ENCODE measurements at regions not wholly inside any gene's neighbourhood (a gene's known extent, or its start where the extent isn't known, plus 50 kb on each side); places are given as distances from the start of the nearest gene placed in this dataset.

DNA sequence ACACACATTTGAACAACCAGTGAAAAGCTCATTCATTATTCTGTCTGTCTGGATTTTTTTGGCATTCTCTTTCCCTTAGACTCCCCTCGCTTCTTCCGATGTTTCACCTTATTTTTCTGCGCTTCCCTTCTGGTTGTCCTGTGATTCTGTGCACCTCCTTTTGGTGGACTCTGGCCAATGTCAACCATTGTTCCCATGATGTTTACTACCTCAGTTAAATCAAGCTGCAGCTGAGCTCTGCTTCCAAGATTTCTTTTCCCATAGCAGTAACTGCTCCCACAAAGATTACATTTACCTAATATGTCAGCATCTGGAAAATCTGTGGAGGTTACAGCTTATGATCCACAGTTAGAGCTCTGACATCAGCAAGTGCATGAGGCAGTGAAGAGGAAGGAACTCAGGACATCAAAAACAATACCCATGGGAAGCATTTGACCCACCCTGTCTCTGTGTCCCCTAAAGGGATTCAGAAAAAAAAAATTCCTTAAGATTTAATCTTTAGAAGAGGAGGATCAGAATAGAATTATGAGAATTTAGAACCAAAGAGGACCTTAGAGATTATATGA is 69.9 kb upstream of the ADAMTS5 start:
- TF ChIP-seq EZH2phosphoT487 (IDR thresholded peaks at IDR 0.05) (no peak), EZH2 (IDR thresholded peaks at IDR 0.05) (no peak)
- TF ChIP-seq, protein P1, sequence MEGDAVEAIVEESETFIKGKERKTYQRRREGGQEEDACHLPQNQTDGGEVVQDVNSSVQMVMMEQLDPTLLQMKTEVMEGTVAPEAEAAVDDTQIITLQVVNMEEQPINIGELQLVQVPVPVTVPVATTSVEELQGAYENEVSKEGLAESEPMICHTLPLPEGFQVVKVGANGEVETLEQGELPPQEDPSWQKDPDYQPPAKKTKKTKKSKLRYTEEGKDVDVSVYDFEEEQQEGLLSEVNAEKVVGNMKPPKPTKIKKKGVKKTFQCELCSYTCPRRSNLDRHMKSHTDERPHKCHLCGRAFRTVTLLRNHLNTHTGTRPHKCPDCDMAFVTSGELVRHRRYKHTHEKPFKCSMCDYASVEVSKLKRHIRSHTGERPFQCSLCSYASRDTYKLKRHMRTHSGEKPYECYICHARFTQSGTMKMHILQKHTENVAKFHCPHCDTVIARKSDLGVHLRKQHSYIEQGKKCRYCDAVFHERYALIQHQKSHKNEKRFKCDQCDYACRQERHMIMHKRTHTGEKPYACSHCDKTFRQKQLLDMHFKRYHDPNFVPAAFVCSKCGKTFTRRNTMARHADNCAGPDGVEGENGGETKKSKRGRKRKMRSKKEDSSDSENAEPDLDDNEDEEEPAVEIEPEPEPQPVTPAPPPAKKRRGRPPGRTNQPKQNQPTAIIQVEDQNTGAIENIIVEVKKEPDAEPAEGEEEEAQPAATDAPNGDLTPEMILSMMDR (IDR thresholded peaks at IDR 0.05): no peak
- peak overlapping the region; percentile 36 for H2AFZ ChIP-seq (replicated peaks)
- H3K27me3 Mint-ChIP-seq (ENCODE audit: insufficient read depth, low read depth): no peaks in the 10 kb centered on the region

DNA sequence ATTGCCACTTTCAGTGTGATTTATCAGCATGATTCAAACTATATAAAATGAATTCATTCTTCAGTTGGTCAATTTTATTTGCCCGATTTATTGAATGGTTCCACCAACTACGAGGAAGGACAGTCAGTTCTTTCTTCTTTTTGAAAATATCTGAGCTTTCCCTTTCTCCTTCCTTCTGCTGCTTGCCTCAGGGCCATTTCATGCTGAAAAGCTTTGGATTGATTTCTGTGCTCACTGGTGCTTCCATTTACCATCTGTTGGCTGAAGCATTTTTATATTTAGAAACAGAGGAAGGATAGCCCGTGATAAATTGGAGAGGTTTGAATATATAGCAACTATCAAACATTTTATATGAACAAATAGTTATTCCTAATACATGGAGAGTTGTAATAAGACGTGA is 68.9 kb upstream of the ADAMTS5 start:
- H3K27ac ChIP-seq: no peak overlapping the region

More for the DNA sequence above, 69.9 kb upstream of the ADAMTS5 start:
- Histone ChIP-seq H3K4me1 (no peaks in the 10 kb centered on the region), H3K9ac (no peak overlapping the region), H3K27ac (no peak overlapping the region), H3F3A (ENCODE audit: low read depth) (no peaks in the 10 kb centered on the region), H3K4me2 (no peak overlapping the region), H3K79me2 (ENCODE audit: low read depth) (no peaks in the 10 kb centered on the region), H3K9me3 (ENCODE audit: low read depth) (no peaks in the 10 kb centered on the region), H3K4me3 (no peak overlapping the region), H4K20me1 (ENCODE audit: low read depth) (no peaks in the 10 kb centered on the region), H3K36me3 (no peaks in the 10 kb centered on the region), H3K27me3 (no peaks in the 10 kb centered on the region)
- Mint-ChIP-seq H3K4me1 (peaks cover 3% of the 10 kb centered on the region), H3K36me3 (no peaks in the 10 kb centered on the region), H3K4me3 (no peak overlapping the region), H3K9me3 (no peaks in the 10 kb centered on the region), H3K27ac (no peak overlapping the region)
- no peak for DNase-seq (ENCODE audit: low spot score)

DNA sequence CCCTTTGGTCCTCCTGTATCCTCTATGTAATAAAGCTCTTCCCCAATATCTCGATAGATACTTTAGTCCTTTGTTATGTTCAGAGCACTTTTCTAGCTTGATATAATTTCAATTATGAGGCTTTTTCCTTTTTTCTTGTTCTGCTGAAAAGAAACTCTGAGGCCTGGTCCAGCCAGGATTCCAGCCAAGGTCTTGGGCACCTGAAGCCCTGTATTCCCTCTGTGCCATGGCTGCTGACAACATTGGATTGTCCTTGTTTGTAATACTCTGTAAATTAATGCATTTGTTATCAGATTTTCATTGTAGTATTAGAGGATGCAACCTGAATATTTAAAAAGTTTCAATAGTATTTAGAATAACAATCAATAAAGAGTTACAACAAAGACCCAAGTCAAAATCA is 67.9 kb upstream of the ADAMTS5 start:
- Mint-ChIP-seq H3K27me3 (ENCODE audit: insufficient read depth, low read depth) (peaks cover 2% of the 10 kb centered on the region), H3K36me3 (no peaks in the 10 kb centered on the region), H3K27ac (no peak overlapping the region), H3K4me3 (no peak overlapping the region), H3K9me3 (no peaks in the 10 kb centered on the region), H3K4me1 (peaks cover 3% of the 10 kb centered on the region)
- Histone ChIP-seq H3K27ac (no peak overlapping the region), H3K4me3 (no peak overlapping the region), H3K4me2 (no peak overlapping the region), H3K9ac (no peak overlapping the region), H3F3A (ENCODE audit: low read depth) (no peaks in the 10 kb centered on the region), H3K79me2 (ENCODE audit: low read depth) (no peaks in the 10 kb centered on the region), H3K27me3 (no peaks in the 10 kb centered on the region), H3K4me1 (no peaks in the 10 kb centered on the region), H2AFZ (replicated peaks) (no peak overlapping the region), H3K9me3 (ENCODE audit: low read depth) (no peaks in the 10 kb centered on the region), H3K36me3 (no peaks in the 10 kb centered on the region), H4K20me1 (ENCODE audit: low read depth) (no peaks in the 10 kb centered on the region)
- DNase-seq (ENCODE audit: low spot score): no peak
- TF ChIP-seq EZH2phosphoT487 (IDR thresholded peaks at IDR 0.05) (no peak), EZH2 (IDR thresholded peaks at IDR 0.05) (no peak)
- TF ChIP-seq, protein P1 (IDR thresholded peaks at IDR 0.05): no peak

More for the DNA sequence above, 68.9 kb upstream of the ADAMTS5 start:
- Histone ChIP-seq H2AFZ (replicated peaks) (no peak overlapping the region), H3K27me3 (no peaks in the 10 kb centered on the region), H4K20me1 (ENCODE audit: low read depth) (no peaks in the 10 kb centered on the region), H3K79me2 (ENCODE audit: low read depth) (no peaks in the 10 kb centered on the region), H3K36me3 (no peaks in the 10 kb centered on the region), H3K9ac (no peak overlapping the region), H3K4me3 (no peak overlapping the region), H3K4me2 (no peak overlapping the region), H3K9me3 (ENCODE audit: low read depth) (no peaks in the 10 kb centered on the region), H3F3A (ENCODE audit: low read depth) (no peaks in the 10 kb centered on the region), H3K4me1 (no peaks in the 10 kb centered on the region)
- TF ChIP-seq, protein P1 (IDR thresholded peaks at IDR 0.05): no peak
- TF ChIP-seq EZH2 (IDR thresholded peaks at IDR 0.05) (no peak), EZH2phosphoT487 (IDR thresholded peaks at IDR 0.05) (no peak)
- Mint-ChIP-seq H3K36me3 (no peaks in the 10 kb centered on the region), H3K4me1 (peaks cover 3% of the 10 kb centered on the region), H3K9me3 (no peaks in the 10 kb centered on the region), H3K27me3 (ENCODE audit: insufficient read depth, low read depth) (peaks cover 2% of the 10 kb centered on the region), H3K27ac (no peak overlapping the region), H3K4me3 (no peak overlapping the region)
- DNase-seq (ENCODE audit: low spot score): no peak
